ENCODE measurements at regions not wholly inside any gene's neighbourhood (a gene's known extent, or its start where the extent isn't known, plus 50 kb on each side); places are given as distances from the start of the nearest gene placed in this dataset.
A peak's percentile ranks its signal among the peaks of the same experiment; 100 is the strongest.

DNA sequence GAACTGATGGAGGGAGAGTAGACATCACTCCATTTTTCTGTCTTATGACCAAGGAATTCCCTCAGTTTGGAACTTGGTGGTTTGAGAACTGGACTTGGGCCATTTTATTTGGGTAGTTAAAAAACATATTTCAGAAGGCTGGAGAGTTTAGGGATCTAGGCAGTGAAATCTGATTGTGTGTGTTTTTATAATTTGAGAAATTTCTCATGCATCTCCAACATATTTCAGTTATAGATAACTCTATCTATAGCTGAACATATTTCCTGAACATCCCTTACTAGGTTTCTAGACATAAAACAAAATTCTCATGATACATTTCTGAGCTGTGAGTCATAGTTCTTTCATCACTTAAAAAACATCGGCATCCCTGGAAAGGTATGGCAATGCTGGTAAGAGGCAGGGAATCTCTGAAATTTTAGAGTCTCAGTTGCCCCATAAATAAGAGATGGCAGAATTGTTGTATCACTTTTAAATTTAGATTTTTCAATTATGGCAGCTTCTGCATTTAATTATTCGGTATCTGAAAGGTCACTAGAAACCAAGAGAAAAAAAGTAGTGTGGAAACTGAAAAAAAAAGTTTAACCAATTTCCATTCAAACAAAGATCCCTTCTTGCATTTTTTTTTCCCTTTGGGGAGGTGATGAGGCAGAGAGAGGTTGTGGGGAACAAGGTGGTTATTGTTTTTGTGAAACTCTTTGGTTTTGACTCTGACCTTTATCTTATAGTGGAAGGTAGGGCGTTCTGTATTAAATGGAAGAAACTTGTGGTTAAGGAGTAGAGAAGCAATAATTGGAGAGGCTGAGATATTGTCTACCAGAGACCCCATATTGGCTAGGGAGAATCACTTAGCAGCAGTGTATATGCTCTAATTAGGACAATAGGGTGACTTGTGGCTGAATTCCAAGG, 102.9 kb downstream of the FASLG start:
- no peaks in the 10 kb centered on the region for H3K9me3 ChIP-seq (ENCODE audit: control insufficient read depth, low read length, poor library complexity, severe bottlenecking)
- H3K36me3 Mint-ChIP-seq (ENCODE audit: low read depth): peaks cover 8% of the 10 kb centered on the region

DNA sequence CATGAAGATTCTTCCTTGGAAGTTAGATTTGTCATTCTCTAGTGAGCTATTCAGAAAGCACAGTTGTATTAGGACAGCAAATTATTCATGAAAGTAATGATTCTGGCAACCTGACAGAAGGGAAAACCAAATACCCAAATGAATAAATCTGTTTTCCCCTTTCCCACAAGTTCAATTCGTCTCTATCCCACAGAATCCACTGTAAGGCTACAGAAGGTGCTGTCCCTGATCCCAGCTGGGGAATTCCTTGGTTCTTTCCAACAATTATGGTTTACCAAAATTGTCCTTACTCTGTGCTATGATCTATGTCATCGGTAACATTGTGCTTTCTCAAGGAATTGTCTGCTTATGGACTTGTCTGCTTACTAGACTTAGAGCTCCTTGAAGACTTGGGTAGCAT, 104.2 kb downstream of the FASLG start:
- Mint-ChIP-seq H3K4me1 (no peaks in the 10 kb centered on the region), H3K27me3 (peaks cover 11% of the 10 kb centered on the region), H3K4me3 (no peak overlapping the region), H3K27ac (no peak overlapping the region), H3K36me3 (ENCODE audit: low read depth) (peaks cover 4% of the 10 kb centered on the region)
- H3K9me3 ChIP-seq (ENCODE audit: control insufficient read depth, low read length, poor library complexity, severe bottlenecking): no peaks in the 10 kb centered on the region
- ATAC-seq (no peak), DNase-seq (no peak)

More for the DNA sequence above, 102.9 kb downstream of the FASLG start:
- Mint-ChIP-seq H3K4me3 (no peak overlapping the region), H3K27me3 (peaks cover 23% of the 10 kb centered on the region), H3K27ac (no peak overlapping the region), H3K4me1 (no peaks in the 10 kb centered on the region)
- no peak for ATAC-seq
- no peak for DNase-seq

DNA sequence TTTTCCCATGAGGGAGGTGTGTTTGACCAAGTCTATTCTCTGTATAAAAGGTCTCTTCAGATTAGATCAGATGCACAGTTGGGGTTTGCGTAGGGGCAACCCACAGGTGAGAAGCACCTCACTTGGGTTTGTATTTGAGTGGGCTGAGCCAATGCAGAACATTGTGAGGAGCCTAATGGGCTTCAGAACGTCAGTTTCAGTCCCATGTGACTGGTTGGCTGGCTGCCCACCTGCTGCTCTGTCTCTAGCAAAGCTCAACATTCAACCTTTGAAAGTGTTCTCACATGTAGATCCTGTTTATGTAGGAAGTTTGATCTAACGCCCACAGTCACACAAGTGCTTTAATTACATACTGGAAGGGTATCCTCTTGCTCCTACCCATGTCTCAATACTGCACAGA, 105.5 kb downstream of the FASLG start:
- peak; percentile 41 for ATAC-seq
- Mint-ChIP-seq H3K27ac (no peak overlapping the region), H3K36me3 (ENCODE audit: low read depth) (peaks cover 3% of the 10 kb centered on the region), H3K4me3 (no peak overlapping the region), H3K27me3 (peaks cover 8% of the 10 kb centered on the region), H3K4me1 (no peaks in the 10 kb centered on the region)
- no peak for DNase-seq
- H3K9me3 ChIP-seq (ENCODE audit: control insufficient read depth, low read length, poor library complexity, severe bottlenecking): no peaks in the 10 kb centered on the region

DNA sequence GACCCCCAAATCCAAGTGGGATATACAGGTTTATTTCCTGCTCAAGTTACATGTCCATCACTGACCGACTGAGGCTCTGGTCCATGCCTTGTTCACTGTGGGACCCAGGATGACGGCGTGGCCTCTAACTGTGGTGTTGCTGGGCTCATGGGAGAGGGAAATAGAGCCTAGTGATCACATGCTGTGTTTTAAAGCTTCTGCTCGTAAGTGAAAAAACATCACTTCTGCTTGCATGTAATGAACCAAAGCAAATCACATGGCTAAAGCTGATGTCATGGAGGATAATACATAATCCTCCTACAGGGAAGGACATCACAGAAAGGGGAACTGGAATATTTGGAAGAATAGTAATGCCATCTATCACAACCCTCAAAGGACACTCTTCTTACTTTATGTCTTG, 107.6 kb downstream of the FASLG start:
- no peak for DNase-seq
- Mint-ChIP-seq H3K4me1 (no peaks in the 10 kb centered on the region), H3K27ac (no peak overlapping the region), H3K4me3 (no peak overlapping the region), H3K36me3 (ENCODE audit: low read depth) (no peaks in the 10 kb centered on the region), H3K27me3 (peaks cover 15% of the 10 kb centered on the region)
- ATAC-seq: no peak
- H3K9me3 ChIP-seq (ENCODE audit: control insufficient read depth, low read length, poor library complexity, severe bottlenecking): no peaks in the 10 kb centered on the region

DNA sequence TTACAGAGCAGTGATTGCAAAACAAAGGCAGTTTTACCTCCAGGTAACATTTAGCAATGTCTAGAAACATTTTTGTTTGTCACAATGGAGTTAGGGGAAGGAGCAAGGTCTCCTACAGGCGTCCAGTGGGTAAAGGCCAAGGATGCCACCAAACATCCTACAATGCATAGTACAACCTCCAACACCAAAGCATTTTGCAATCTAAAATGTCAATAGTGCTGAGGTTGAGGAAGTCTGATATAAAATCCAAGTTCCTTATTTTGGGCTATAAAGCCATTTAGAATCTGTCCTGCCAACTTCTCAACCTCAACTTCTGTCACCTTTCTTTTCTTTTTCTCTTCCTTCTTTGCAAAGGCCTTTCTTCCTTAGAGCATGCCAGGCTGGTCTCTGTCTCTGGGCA, 111.2 kb downstream of the FASLG start:
- Mint-ChIP-seq H3K27ac (no peak overlapping the region), H3K4me1 (no peaks in the 10 kb centered on the region), H3K27me3 (peaks cover 7% of the 10 kb centered on the region), H3K36me3 (ENCODE audit: low read depth) (no peaks in the 10 kb centered on the region), H3K4me3 (no peak overlapping the region)
- no peak for ATAC-seq
- DNase-seq: no peak
- no peaks in the 10 kb centered on the region for H3K9me3 ChIP-seq (ENCODE audit: control insufficient read depth, low read length, poor library complexity, severe bottlenecking)

DNA sequence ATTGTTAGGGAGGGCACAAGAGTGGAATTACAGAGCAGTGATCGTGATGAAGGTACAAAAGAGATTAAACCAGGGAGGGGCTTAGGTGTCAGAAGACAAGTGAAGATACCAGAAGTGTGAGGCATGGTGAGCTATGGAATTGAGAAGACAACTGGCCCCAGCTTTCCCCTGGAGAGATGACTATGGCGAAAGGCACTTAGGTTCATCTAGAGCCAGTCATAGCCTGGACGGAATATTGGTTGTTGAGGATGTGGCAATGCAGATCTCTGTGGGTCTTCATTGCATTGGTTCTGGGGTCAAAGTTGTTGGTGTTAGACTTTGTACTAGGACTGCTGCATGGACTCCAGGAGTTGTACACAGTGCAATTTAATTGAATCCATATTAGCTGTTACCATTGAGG, 115.7 kb downstream of the FASLG start:
- ATAC-seq (no peak), DNase-seq (no peak)
- Mint-ChIP-seq H3K4me1 (peaks cover 7% of the 10 kb centered on the region), H3K36me3 (ENCODE audit: low read depth) (no peaks in the 10 kb centered on the region), H3K27ac (no peak overlapping the region), H3K27me3 (peaks cover 7% of the 10 kb centered on the region), H3K4me3 (no peak overlapping the region)
- H3K9me3 ChIP-seq (ENCODE audit: control insufficient read depth, low read length, poor library complexity, severe bottlenecking): no peaks in the 10 kb centered on the region

DNA sequence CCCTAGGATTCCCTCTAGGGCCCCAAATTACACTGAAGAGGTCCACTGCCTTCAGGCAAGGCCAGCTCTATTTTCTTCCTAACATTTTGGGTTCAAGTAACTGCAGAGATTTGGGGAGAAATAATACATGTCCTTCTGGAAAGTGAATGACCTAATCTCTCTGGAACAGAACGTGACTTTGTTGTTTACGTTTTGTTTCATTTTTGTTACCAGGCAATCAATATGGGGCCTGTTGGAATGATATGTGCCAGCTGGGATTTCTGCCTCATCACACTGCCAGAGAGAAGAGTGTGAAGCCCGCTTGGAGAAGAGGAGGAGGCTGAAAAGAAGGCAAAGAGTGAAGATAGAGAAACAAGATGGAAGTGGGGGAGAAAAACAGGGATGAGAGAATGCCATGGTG, 116.7 kb downstream of the FASLG start:
- Mint-ChIP-seq H3K27me3 (peaks cover 7% of the 10 kb centered on the region), H3K4me1 (peaks cover 10% of the 10 kb centered on the region), H3K27ac (no peak overlapping the region), H3K4me3 (no peak overlapping the region), H3K36me3 (ENCODE audit: low read depth) (no peaks in the 10 kb centered on the region)
- no peaks in the 10 kb centered on the region for H3K9me3 ChIP-seq (ENCODE audit: control insufficient read depth, low read length, poor library complexity, severe bottlenecking)
- ATAC-seq (no peak), DNase-seq (no peak)

DNA sequence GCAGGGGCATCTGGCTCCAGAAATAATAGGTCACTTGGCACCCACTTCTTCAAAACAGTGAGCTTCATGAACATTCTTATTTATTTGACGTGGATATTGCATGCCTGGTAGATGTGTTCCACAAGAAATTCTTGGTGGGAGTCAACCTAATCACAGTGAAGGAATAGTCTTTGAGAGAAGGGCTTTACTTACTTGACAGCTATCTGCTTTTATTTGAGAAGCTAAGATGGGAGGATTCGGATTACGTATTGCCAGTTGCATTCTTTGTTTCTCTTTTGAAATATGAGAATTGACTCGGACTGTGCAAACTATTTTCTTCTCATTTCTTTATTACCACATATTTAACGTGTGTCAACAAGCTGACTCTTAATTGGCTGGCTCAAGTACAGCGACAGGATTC, 117.2 kb downstream of the FASLG start:
- H3K9me3 ChIP-seq (ENCODE audit: control insufficient read depth, low read length, poor library complexity, severe bottlenecking): no peaks in the 10 kb centered on the region
- H3K36me3 Mint-ChIP-seq (ENCODE audit: low read depth): no peaks in the 10 kb centered on the region
- H3K27ac Mint-ChIP-seq: no peak overlapping the region
- no peak for DNase-seq
- no peak overlapping the region for H3K4me3 Mint-ChIP-seq
- no peak for ATAC-seq
- H3K4me1 Mint-ChIP-seq: peaks cover 10% of the 10 kb centered on the region
- peaks cover 3% of the 10 kb centered on the region for H3K27me3 Mint-ChIP-seq

DNA sequence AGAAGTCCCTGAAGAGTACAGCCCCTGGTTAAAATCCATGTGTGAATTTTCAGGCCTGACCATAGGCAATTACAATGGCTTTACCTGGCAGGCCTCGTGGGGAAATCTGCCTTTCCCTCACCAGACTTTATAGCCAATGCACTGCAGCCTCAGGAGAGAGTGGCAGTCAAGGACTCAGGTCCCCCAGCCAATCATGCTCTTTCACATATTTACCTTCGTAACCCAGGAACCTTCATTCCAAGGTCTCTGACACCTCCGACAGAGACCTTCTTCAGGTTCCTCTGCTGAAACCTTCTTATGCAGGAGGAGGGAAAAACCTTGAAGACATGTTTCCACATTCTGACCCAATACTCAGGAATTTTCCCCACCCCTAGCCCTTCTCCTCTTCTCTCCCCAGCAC, 118.9 kb downstream of the FASLG start:
- DNase-seq (no peak), ATAC-seq (no peak)
- Mint-ChIP-seq H3K4me3 (no peak overlapping the region), H3K4me1 (peaks cover 18% of the 10 kb centered on the region), H3K27ac (no peak overlapping the region), H3K27me3 (no peaks in the 10 kb centered on the region), H3K36me3 (ENCODE audit: low read depth) (no peaks in the 10 kb centered on the region)
- no peaks in the 10 kb centered on the region for H3K9me3 ChIP-seq (ENCODE audit: control insufficient read depth, low read length, poor library complexity, severe bottlenecking)

DNA sequence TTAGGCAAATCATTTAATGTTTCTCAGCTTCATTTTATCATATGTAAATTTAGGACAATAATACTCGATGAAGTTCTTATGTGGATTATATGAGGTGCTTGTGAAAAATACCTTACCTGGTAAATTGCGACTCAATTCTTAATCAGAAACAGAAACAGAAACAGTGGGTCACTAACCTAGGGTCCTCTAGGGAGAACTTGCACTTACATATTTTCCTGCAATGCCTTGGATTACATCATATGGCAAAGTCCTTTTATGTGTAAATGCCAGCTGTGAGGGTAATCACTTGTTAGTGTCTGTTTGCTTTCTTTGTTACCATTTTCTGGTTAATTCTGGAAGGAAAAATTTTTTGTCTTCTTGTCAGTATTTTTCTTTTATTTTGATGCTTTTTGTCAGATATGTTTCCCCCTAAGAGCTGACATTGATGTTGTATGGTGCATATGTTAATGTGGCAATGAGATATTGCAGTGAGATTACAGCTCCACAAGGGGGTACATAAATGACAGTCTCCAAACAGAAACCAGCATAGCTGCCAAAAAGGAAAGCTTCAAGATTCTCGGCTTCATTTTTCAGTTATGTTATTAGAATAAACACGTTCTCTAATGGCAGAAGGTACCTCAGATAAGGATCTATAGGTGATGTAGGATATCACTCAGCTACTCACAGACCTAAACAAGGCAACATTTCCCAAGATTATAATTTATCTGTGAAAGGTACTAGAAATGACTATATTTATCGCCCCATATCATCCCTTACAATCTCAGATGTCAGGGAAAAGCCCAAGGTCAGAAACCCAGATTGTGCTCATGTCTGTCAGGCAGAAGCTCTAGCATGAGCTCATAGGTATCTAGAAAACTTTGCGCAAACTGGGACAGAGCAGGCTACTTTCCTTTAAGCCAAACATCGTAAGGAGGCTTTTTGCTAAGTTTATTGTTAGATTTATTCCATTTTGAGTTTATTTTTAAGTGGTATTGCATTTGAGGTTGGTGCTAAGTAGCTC, 119.9 kb downstream of the FASLG start:
- peaks cover 18% of the 10 kb centered on the region for H3K4me1 Mint-ChIP-seq
- no peaks in the 10 kb centered on the region for H3K27me3 Mint-ChIP-seq
- ATAC-seq (peak; percentile 80), DNase-seq (no peak)
- peak overlapping the region; percentile 59 for H3K4me3 Mint-ChIP-seq
- peaks cover 1% of the 10 kb centered on the region for H3K36me3 Mint-ChIP-seq (ENCODE audit: low read depth)
- H3K27ac Mint-ChIP-seq: peak overlapping the region; percentile 2
- H3K9me3 ChIP-seq (ENCODE audit: control insufficient read depth, low read length, poor library complexity, severe bottlenecking): no peaks in the 10 kb centered on the region

DNA sequence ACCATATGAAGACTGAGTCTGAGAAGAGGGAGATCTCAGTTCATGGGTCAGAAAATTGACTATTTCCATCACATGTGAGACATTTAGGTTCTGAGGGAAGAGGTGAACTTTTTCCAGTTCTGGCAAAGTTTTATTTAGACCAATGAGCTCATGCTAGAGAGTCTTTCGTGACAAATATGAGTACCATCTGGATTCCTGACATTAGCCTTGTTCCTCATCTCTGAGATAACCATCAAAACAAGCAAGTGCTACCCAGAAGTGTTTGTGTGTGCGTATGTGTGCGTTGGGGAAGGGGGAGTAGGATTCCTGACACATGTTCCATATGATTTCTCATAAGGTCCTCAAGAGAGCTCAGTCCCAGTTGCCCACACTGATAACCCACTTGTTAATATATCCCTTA, 120.6 kb downstream of the FASLG start:
- peaks cover 2% of the 10 kb centered on the region for H3K36me3 Mint-ChIP-seq (ENCODE audit: low read depth)
- H3K27me3 Mint-ChIP-seq: no peaks in the 10 kb centered on the region
- peaks cover 18% of the 10 kb centered on the region for H3K4me1 Mint-ChIP-seq
- H3K9me3 ChIP-seq (ENCODE audit: control insufficient read depth, low read length, poor library complexity, severe bottlenecking): no peaks in the 10 kb centered on the region
- no peak for ATAC-seq
- no peak for DNase-seq
- H3K27ac Mint-ChIP-seq: peak overlapping the region; percentile 2
- H3K4me3 Mint-ChIP-seq: peak overlapping the region; percentile 59

DNA sequence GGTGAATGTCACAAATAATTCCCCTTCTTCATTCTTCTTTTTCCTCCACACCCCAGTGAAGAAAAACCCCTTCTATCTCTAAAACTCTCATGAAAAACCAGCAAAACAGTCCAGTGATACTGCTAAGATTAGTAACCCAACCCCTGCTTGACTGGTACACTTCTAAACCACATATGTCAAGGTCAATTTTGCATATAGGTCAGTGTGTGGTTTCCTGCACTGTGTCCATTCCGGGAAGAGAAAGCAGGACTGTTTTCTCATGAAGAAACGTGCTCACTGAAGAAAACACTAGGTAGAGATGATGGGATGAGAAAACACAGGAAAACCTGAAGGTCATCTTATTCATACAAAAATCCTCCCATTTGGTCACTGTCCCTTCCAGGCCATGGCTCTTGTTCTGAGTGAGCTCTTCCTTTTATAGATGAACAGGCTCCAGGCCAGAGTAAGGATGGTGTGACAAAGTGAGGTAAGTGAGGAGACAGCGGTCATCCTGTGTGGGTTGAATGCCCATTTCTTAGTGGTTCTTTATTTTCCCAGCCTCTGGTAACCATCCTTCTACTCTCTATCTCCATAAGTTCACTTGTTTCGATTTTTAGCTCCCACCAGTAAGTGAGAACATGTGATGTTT, 122.7 kb downstream of the FASLG start:
- DNase-seq (no peak), ATAC-seq (no peak)
- H3K9me3 ChIP-seq (ENCODE audit: control insufficient read depth, low read length, poor library complexity, severe bottlenecking): no peaks in the 10 kb centered on the region
- H3K27ac Mint-ChIP-seq: no peak overlapping the region
- H3K4me3 Mint-ChIP-seq: no peak overlapping the region
- peaks cover 18% of the 10 kb centered on the region for H3K4me1 Mint-ChIP-seq
- no peaks in the 10 kb centered on the region for H3K27me3 Mint-ChIP-seq
- H3K36me3 Mint-ChIP-seq (ENCODE audit: low read depth): peaks cover 2% of the 10 kb centered on the region

DNA sequence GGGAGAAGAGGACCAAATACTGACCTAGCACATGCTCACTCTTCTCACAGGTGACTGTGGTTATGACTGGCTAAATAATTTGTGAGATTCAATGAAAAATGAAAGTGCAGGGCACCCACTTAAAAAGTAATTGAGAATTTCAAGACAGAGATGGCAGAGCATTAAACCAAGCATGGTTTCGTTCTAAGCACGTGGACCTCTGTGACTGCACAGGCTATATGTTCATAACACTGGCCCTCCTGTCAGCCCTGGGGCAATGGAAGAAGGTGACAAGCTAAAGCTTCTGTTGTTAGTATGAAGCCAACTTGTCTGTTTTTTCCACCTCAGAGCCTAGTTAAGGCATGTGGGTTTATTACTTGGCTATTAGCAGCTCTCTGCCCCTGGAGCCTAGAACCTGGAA, 130.9 kb downstream of the FASLG start:
- no peaks in the 10 kb centered on the region for H3K9me3 ChIP-seq (ENCODE audit: control insufficient read depth, low read length, poor library complexity, severe bottlenecking)
- Mint-ChIP-seq H3K36me3 (ENCODE audit: low read depth) (peaks cover 2% of the 10 kb centered on the region), H3K27me3 (no peaks in the 10 kb centered on the region), H3K4me3 (no peak overlapping the region), H3K4me1 (peaks cover 5% of the 10 kb centered on the region), H3K27ac (no peak overlapping the region)
- DNase-seq (no peak), ATAC-seq (no peak)
